ENCODE measurements at regions not wholly inside any gene's neighbourhood (a gene's known extent, or its start where the extent isn't known, plus 50 kb on each side); places are given as distances from the start of the nearest gene placed in this dataset.

DNA sequence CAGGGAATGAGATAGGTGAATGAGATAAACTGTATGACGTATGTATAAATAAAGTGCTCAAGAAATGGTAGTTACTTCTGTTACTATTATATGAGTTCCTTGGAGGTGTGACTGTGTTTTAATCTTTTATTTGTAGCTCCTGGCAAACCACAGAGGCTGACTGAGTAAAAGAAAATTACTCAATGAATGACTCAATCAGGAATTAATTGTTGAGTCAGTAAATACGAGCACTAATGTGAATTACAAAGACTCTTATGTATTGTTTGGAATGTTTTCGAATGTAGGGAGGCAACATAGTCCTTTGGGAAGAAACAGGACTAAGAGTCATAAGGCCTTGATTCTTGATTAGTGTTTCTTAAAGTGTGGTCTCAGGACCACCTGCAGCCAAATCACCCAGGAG, 51.1 kb upstream of the BLID start:
- TF ChIP-seq, protein P1, sequence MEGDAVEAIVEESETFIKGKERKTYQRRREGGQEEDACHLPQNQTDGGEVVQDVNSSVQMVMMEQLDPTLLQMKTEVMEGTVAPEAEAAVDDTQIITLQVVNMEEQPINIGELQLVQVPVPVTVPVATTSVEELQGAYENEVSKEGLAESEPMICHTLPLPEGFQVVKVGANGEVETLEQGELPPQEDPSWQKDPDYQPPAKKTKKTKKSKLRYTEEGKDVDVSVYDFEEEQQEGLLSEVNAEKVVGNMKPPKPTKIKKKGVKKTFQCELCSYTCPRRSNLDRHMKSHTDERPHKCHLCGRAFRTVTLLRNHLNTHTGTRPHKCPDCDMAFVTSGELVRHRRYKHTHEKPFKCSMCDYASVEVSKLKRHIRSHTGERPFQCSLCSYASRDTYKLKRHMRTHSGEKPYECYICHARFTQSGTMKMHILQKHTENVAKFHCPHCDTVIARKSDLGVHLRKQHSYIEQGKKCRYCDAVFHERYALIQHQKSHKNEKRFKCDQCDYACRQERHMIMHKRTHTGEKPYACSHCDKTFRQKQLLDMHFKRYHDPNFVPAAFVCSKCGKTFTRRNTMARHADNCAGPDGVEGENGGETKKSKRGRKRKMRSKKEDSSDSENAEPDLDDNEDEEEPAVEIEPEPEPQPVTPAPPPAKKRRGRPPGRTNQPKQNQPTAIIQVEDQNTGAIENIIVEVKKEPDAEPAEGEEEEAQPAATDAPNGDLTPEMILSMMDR (IDR thresholded peaks at IDR 0.05), result no peak
- TF ChIP-seq EP300 (IDR thresholded peaks at IDR 0.05) (no peak), POLR2A (IDR thresholded peaks at IDR 0.05) (no peak)

Measured in ovary (tissue), 3 donors.